ENCODE measurements at regions not wholly inside any gene's neighbourhood (a gene's known extent, or its start where the extent isn't known, plus 50 kb on each side); places are given as distances from the start of the nearest gene placed in this dataset.

DNA sequence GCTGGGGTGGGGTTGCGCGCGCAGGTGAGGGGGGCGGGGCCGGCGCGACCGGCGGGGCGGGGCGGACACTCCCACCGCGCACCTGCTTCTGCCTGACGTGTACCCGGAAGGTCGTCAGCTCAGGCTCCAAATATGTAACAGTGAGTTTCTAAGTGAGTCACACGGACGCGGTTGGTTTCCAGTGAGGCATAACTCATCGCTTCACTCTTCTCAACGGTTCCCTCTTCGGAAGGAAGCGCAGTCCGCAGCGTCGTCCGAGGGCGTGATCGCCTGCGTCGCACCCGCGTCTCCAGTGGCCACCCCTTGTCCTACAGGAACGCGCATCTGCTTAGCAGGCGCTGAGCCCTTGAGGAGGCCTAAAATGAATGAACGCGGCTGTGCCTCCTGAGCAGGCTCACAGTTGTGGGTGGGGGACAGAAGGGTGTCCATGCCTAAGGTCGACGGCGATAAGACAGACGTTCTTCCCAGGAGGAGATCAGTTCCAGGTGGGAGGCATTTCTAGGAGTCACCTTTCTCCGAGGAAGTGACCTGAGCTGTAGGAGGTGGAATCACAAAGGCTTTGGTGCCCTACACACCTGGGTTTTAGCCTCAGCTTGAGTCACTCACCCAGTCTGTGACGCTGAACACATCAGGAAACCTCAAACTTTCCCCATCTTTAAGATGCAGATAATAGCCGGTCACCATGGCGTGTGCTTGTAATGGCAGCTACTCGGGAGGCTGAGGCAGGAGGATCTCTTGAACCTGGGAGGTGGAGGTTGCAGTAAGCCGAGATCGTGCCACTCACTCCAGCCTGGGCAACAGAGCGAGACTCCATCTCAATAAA is 50.9 kb upstream of the EZR start:
- no peaks in the 10 kb centered on the region; the same call in 1 of the 2 replicates for H3K9me3 ChIP-seq (replicated peaks)
- H3K4me1 ChIP-seq (replicated peaks): peaks cover 22% of the 10 kb centered on the region
- H3K36me3 ChIP-seq: no peaks in the 10 kb centered on the region
- peak; percentile 87 to 93 for DNase-seq (ENCODE audit: low read depth in 1 of 2, low spot score in 2 of 2)
- no peaks in the 10 kb centered on the region for H3K27me3 ChIP-seq (replicated peaks)
- peak overlapping the region; percentile 98 for H3K27ac ChIP-seq
- H3K4me3 ChIP-seq: peak overlapping the region; percentile 35

DNA sequence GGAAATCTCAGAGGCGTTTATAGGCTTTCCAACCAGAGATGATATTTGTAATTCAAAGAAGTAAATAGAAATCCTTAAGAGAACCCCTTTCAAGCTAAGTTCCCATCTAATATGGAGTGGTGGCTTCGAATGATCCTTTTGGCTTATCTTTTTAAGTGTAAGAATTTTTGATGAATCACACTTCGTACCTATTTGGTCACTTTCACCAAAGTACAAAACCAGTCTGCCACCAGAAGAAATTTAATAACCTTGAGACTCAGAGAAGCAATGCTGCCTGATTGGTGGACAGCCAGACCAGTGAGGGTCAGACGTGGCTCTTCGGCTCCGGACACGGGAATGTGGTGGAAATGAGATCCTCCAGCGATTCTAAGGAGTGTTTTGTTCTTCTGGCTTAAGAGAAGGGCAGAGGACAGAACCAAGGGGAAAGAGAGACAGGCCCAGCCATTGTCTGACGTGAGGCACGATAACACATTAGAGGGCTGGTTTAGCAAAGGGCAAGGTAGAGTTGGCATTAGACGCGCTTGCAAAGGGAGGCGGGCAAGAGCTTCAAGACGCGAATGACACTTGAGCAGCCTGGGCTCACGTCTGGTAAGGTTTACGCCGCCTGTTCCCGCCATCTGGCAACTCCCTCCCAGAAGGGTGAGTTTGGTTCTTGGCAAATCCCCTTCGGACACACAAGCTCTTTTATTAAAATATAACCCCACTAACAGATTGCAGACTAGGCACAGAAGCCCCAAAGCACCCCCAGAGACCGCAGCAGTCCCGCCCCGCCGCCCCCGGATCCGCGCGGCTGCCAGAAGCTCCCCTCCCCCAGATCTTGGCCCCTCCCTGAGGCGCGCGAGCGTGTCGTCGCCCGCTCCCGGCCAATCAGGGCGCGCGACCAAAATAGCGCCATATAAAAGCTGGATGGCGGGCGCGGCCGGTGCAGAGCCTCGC is 50.0 kb upstream of the EZR start:
- Histone ChIP-seq H3K27me3 (replicated peaks) (no peaks in the 10 kb centered on the region), H3K4me3 (peak overlapping the region; percentile 16), H3K9me3 (replicated peaks) (no peaks in the 10 kb centered on the region; the same call in 1 of the 2 replicates), H3K27ac (peak overlapping the region; percentile 98), H3K4me1 (replicated peaks) (peaks cover 31% of the 10 kb centered on the region), H3K36me3 (no peaks in the 10 kb centered on the region)
- DNase-seq (ENCODE audit: low read depth in 1 of 2, low spot score in 2 of 2): peak; percentile 86 to 93
